K562 (cell line): ENCODE measurements at regions not wholly inside any gene's neighbourhood (a gene's known extent, or its start where the extent isn't known, plus 50 kb on each side); places are given as distances from the start of the nearest gene placed in this dataset.

Source experiments
- ATAC-seq: fragments of 200-7000 bp; cut with Tn5 transposase; 3 replicates; pipeline ENCODE4 v1.9.1; 2020; ENCODE audit warnings: moderate library complexity
- BruUV-seq: library from RNA; stranded (reverse); fragments of 400-500 nt; replicated peaks from 2 replicates; lab custom pipeline; 2021; lab: Mats Ljungman, UMichigan
- CTCF ChIA-PET: fragments of 300-600 bp; formaldehyde crosslinking; extraction: SDS; loops from one replicate; lab custom pipeline; 2021; ENCODE audit warnings: low intra/inter-chr PET ratio; lab: Yijun Ruan, JAX
- POLR2A ChIA-PET: fragments of 300-600, 350-650 bp; sonication (Branson Sonifier 250); formaldehyde crosslinking; extraction: SDS; loops from one replicate; lab custom pipeline; 2021; ENCODE audit warnings: antibody characterized with exemption, inconsistent platforms; lab: Yijun Ruan, JAX
- DNase-seq, 4 experiments: peaks; one replicate each; pipeline versions ENCODE4 v3.0.0 to v3.0.0-alpha.2; 2011 to 2018; ENCODE audit warnings: low spot score in 3 of 4, mixed read lengths in 3 of 4; ENCODE audit errors: extremely low read depth in 1 of 4
- FAIRE-seq: peaks from 2 replicates; lab custom pipeline; 2011; peaks lifted over from hg19 to GRCh38; lab: Jason Lieb, UNC
- H2AFZ ChIP-seq: 2 replicates; pipeline ENCODE4 v1.6.0; 2011; ENCODE audit warnings: low read depth, low read length, control low read depth, inconsistent platforms
- H3K27ac ChIP-seq: fragments of 200-600 bp; 3 replicates; pipeline ENCODE4 v1.8.0; 2011; ENCODE audit warnings: low read depth, mild to moderate bottlenecking, control low read depth, inconsistent platforms, low read length, moderate library complexity, mixed read lengths; ENCODE audit errors: extremely low read depth
- H3K27me3 ChIP-seq, 2 experiments: fragments of 300-600 bp in 1 of 2; 2 replicates in 1 of 2; 3 replicates in 1 of 2; pipeline versions ENCODE4 v1.6.0 to v1.8.0; 2011; ENCODE audit warnings: inconsistent platforms in 2 of 2, low read length in 2 of 2, mild to moderate bottlenecking in 1 of 2, mixed read lengths in 1 of 2, moderate library complexity in 1 of 2; ENCODE audit not compliant: control insufficient read depth in 2 of 2, insufficient read depth in 2 of 2
- H3K36me3 ChIP-seq: fragments of 300-600 bp; 3 replicates; pipeline ENCODE4 v1.8.0; 2011; ENCODE audit warnings: mild to moderate bottlenecking, low read length, inconsistent platforms; ENCODE audit not compliant: control insufficient read depth, insufficient read depth
- H3K4me1 ChIP-seq, 2 experiments: fragments of 200-600 bp in 1 of 2; replicated peaks in 1 of 2; 2 replicates in 1 of 2; 3 replicates in 1 of 2; pipeline versions ENCODE4 v1.5.1 to v1.8.0; 2011; ENCODE audit warnings: inconsistent platforms in 2 of 2, low read length in 2 of 2, mild to moderate bottlenecking in 1 of 2, mixed read lengths in 1 of 2, moderate library complexity in 1 of 2; ENCODE audit not compliant: control insufficient read depth in 2 of 2, insufficient read depth in 2 of 2
- H3K4me2 ChIP-seq: 2 replicates; pipeline ENCODE4 v1.6.1; 2011; ENCODE audit warnings: low read length, control low read depth, inconsistent platforms, mixed read lengths; ENCODE audit not compliant: insufficient read depth
- H3K4me3 ChIP-seq: fragments of 200-600 bp; sonication (generic), shearing (Covaris generic); 2 replicates; pipeline ENCODE4 v1.5.1; 2016; ENCODE audit warnings: control low read depth, inconsistent platforms
- H3K79me2 ChIP-seq: fragments of 200-600 bp; 3 replicates; pipeline ENCODE4 v1.8.0; 2011; ENCODE audit warnings: low read length, inconsistent platforms; ENCODE audit not compliant: control insufficient read depth, insufficient read depth
- H3K9ac ChIP-seq, 2 experiments: 2 replicates each; pipeline versions ENCODE4 v1.6.0 to v1.6.1; 2011; ENCODE audit warnings: low read depth in 2 of 2, low read length in 2 of 2, control low read depth in 1 of 2, inconsistent platforms in 1 of 2, mild to moderate bottlenecking in 1 of 2, mixed read lengths in 1 of 2; ENCODE audit not compliant: insufficient read depth in 1 of 2
- H3K9me1 ChIP-seq: one replicate; pipeline ENCODE4 v1.6.0; 2011; ENCODE audit warnings: inconsistent platforms, mild to moderate bottlenecking, low read length, moderate library complexity; ENCODE audit not compliant: control insufficient read depth, insufficient read depth
- H3K9me3 ChIP-seq: replicated peaks from 2 replicates; pipeline ENCODE4 v1.5.1; 2011; ENCODE audit warnings: low read depth, low read length, inconsistent platforms; ENCODE audit not compliant: control insufficient read depth, insufficient read depth
- H4K20me1 ChIP-seq: replicated peaks from 2 replicates; pipeline ENCODE4 v1.6.1; 2011; ENCODE audit warnings: low read length, inconsistent platforms, mixed read lengths; ENCODE audit not compliant: control insufficient read depth, insufficient read depth
- ATF3 ChIP-seq, 2 experiments: fragments of 450-650 bp in 1 of 2; sonication (generic) in 1 of 2; formaldehyde crosslinking in 1 of 2; IDR thresholded peaks in 1 of 2; conservative IDR thresholded peaks in 1 of 2; 2 replicates each; pipeline versions ENCODE4 v1.6.1 to v1.8.1; 2016 to 2023; ENCODE audit warnings: mild to moderate bottlenecking in 2 of 2, moderate library complexity in 2 of 2, inconsistent platforms in 1 of 2, missing genetic modification reagents in 1 of 2
- ATF4 ChIP-seq: fragments of 450-650 bp; formaldehyde crosslinking; IDR thresholded peaks from 2 replicates; pipeline ENCODE4 v1.4.0; 2022; ENCODE audit warnings: mild to moderate bottlenecking, moderate library complexity
- FOSL1 ChIP-seq: fragments of 200-800 bp; sonication (Bioruptor generic); conservative IDR thresholded peaks from 2 replicates; pipeline ENCODE4 v1.6.1; 2016; ENCODE audit warnings: missing genetic modification characterization, missing compliant biosample characterization
- FOXM1 ChIP-seq, 2 experiments: fragments of 450-650 bp in 1 of 2; sonication (generic) in 1 of 2; formaldehyde crosslinking in 1 of 2; IDR thresholded peaks; 2 replicates each; pipeline versions ENCODE4 v1.6.1 to v1.9.0; 2017 to 2022; ENCODE audit warnings: low read depth in 2 of 2, mild to moderate bottlenecking in 2 of 2, missing genetic modification reagents in 1 of 2, moderate library complexity in 1 of 2
- MAFF ChIP-seq: IDR thresholded peaks from 2 replicates; pipeline ENCODE4 v1.6.1; 2012; ENCODE audit warnings: low read length, improper control_type of control experiment
- NFIC ChIP-seq: fragments of 450-650 bp; IDR thresholded peaks from 2 replicates; pipeline ENCODE4 v1.6.1; 2017; ENCODE audit warnings: mild to moderate bottlenecking, inconsistent platforms
- VEZF1 ChIP-seq: fragments of 200-800 bp; sonication (Bioruptor generic); IDR thresholded peaks from 2 replicates; pipeline ENCODE4 v1.6.1; 2017; ENCODE audit warnings: missing genetic modification characterization, missing compliant biosample characterization
- WGBS: fragments of 100-300 bp; shearing (Covaris generic); methylation state at CpG from one replicate; pipeline ENCODE4 v1.1.6; 2016; ENCODE audit warnings: low coverage, mixed read lengths; ENCODE audit not compliant: insufficient coverage; ENCODE audit errors: missing lambda C conversion rate; 5-methylcytosine and 5-hydroxymethylcytosine counted together
- in situ Hi-C: fragments of 300-500 bp; cut with MboI; formaldehyde crosslinking; loops from 4 replicates; pipeline ENCODE4 v1.15.0; 2018; ENCODE audit warnings: inconsistent platforms, mixed read lengths
- intact Hi-C: fragments of 100-400 bp; cut with micrococcal nuclease; formaldehyde crosslinking; loops from 2 replicates; pipeline ENCODE4 v1.14.2; 2022

GRCh38 chr14:30223385-30223785, 295.7 kb upstream of the PRKD1 start:
- Histone ChIP-seq H3K9me1 (no peaks in the 10 kb centered on the region), H3K4me3 (no peak overlapping the region), H3K4me2 (no peak overlapping the region), H3K27ac (no peak overlapping the region), H3K79me2 (no peaks in the 10 kb centered on the region), H2AFZ (no peak overlapping the region), H3K27me3 (no peaks in the 10 kb centered on the region), H4K20me1 (no peaks in the 10 kb centered on the region), H3K9me3 (no peaks in the 10 kb centered on the region), H3K9ac (no peak overlapping the region), H3K4me1 (no peaks in the 10 kb centered on the region), H3K36me3 (no peaks in the 10 kb centered on the region)
- intact Hi-C loops (no loop called here), in situ Hi-C loops (loop anchor here (25.0 kb wide), 2 partner anchors 686 to 1461 kb away; partner anchors contain the start of gene FOXG1)
- no peak for TF ChIP-seq ATF4 (CRISPR knock-in tag)
- peak; percentile 78 for TF ChIP-seq FOSL1 (tag)
- 0 out of 2 replicates have a peak, but pooled peaks have one; percentile 8 for TF ChIP-seq ATF3 (IDR thresholded peaks at IDR 0.05)
- no peak for TF ChIP-seq ATF3 (CRISPR knock-in tag; conservative IDR thresholded peaks at IDR 0.05)
- TF ChIP-seq FOXM1 (IDR thresholded peaks at IDR 0.05; ENCODE audit: low read depth): no peak
- TF ChIP-seq FOXM1 (CRISPR knock-in tag; IDR thresholded peaks at IDR 0.05; ENCODE audit: low read depth): no peak
- TF ChIP-seq NFIC: 0 out of 2 replicates have a peak, but pooled peaks have one; percentile 9
- TF ChIP-seq MAFF: no peak
- no peak for TF ChIP-seq VEZF1 (CRISPR knock-in tag)
- CTCF ChIA-PET: no interaction called here
- WGBS: 0% methylated on average over 2 of the region's 2 CpGs
- peak in 1 of 4 experiments; percentile 1 for DNase-seq
- no peak; the same call in 2 of the 3 replicates for ATAC-seq
- POLR2A ChIA-PET: interaction anchor here (0.7 kb wide), 1 partner anchor 171 kb away, joined by 4 read pairs; no protein-coding TSS in a partner anchor
- BruUV-seq: no TSS peak
- no peak for FAIRE-seq
